Left lung (tissue), 4 donors: ENCODE measurements at regions not wholly inside any gene's neighbourhood (a gene's known extent, or its start where the extent isn't known, plus 50 kb on each side); places are given as distances from the start of the nearest gene placed in this dataset.

Source experiments
- ATAC-seq: fragments of 200-7000 bp; cut with Tn5 transposase; one replicate; pipeline ENCODE4 v1.9.1; 2020; ENCODE audit warnings: moderate library complexity
- DNase-seq, 4 donors: peaks; one replicate each; pipeline ENCODE4 v3.0.0-alpha.2; 2013 to 2020
- H3K27ac ChIP-seq, 2 donors: fragments of 200-600 bp; sonication (generic) in 1 of 2; one replicate each; pipeline versions ENCODE4 v1.5.0 to v1.8.0; 2020 to 2021
- H3K27me3 ChIP-seq, 2 donors: fragments of 200-600 bp; sonication (generic) in 1 of 2; one replicate each; pipeline versions ENCODE4 v1.5.0 to v1.8.0; 2020 to 2021
- H3K36me3 ChIP-seq, 2 donors: fragments of 200-600 bp; sonication (generic) in 1 of 2; one replicate each; pipeline versions ENCODE4 v1.5.0 to v1.8.0; 2020 to 2021
- H3K4me1 ChIP-seq, 2 donors: fragments of 200-600 bp; one replicate each; pipeline ENCODE4 v1.8.0; 2021
- H3K4me3 ChIP-seq, 2 donors: fragments of 200-600 bp; sonication (generic) in 1 of 2; one replicate each; pipeline versions ENCODE4 v1.5.0 to v1.8.0; 2020 to 2021; ENCODE audit warnings: mild to moderate bottlenecking in 1 of 2
- H3K9me3 ChIP-seq, 2 donors: fragments of 200-600 bp; sonication (generic) in 1 of 2; one replicate each; pipeline versions ENCODE4 v1.5.0 to v1.8.0; 2020 to 2021
- intact Hi-C, 2 donors: fragments of 100-400 bp; cut with DNase I; formaldehyde crosslinking; loops; one replicate each; pipeline versions ENCODE4 v1.11.2 to v1.14.2; 2022
- TF ChIP-seq, protein P1 (sequence below), 2 donors: fragments of 200-600 bp; sonication (generic) in 1 of 2; IDR thresholded peaks; one replicate each; pipeline versions ENCODE4 v1.5.0 to v1.8.0; 2021; ENCODE audit warnings: antibody characterized with exemption in 2 of 2
- donor health status: DM: no; HTN: yes; CAD: no.
- donor health status: DM: no; HTN: no; CAD: no.

DNA sequence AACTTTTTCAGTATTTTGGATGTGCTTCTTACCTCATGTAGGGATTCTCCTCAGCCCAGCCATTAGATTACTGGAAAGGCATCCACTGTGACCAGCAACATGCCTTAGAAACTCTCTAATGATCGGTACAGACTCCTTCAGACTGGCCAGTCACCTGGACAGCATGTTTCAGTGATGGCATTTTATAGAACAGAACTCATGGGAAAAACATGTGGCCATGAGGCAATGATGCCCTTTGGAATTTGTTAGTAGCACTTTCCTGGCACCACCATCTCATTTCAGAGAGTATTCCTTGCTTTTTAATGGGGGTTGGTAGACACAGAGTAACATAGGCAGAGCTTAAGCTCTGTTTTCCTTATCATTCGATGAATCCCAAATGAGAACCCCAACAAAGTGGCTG, 72.1 kb upstream of the FAM98A start:
- H3K36me3 ChIP-seq = no peaks in the 10 kb centered on the region
- no peaks in the 10 kb centered on the region for H3K27me3 ChIP-seq
- no peak overlapping the region for H3K27ac ChIP-seq
- TF ChIP-seq, protein P1, sequence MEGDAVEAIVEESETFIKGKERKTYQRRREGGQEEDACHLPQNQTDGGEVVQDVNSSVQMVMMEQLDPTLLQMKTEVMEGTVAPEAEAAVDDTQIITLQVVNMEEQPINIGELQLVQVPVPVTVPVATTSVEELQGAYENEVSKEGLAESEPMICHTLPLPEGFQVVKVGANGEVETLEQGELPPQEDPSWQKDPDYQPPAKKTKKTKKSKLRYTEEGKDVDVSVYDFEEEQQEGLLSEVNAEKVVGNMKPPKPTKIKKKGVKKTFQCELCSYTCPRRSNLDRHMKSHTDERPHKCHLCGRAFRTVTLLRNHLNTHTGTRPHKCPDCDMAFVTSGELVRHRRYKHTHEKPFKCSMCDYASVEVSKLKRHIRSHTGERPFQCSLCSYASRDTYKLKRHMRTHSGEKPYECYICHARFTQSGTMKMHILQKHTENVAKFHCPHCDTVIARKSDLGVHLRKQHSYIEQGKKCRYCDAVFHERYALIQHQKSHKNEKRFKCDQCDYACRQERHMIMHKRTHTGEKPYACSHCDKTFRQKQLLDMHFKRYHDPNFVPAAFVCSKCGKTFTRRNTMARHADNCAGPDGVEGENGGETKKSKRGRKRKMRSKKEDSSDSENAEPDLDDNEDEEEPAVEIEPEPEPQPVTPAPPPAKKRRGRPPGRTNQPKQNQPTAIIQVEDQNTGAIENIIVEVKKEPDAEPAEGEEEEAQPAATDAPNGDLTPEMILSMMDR (IDR thresholded peaks at IDR 0.05) = no peak
- intact Hi-C loops = no loop called here
- H3K4me3 ChIP-seq = no peak overlapping the region
- H3K9me3 ChIP-seq = no peaks in the 10 kb centered on the region
- DNase-seq (no peak), ATAC-seq (no peak)
- H3K4me1 ChIP-seq = no peaks in the 10 kb centered on the region

DNA sequence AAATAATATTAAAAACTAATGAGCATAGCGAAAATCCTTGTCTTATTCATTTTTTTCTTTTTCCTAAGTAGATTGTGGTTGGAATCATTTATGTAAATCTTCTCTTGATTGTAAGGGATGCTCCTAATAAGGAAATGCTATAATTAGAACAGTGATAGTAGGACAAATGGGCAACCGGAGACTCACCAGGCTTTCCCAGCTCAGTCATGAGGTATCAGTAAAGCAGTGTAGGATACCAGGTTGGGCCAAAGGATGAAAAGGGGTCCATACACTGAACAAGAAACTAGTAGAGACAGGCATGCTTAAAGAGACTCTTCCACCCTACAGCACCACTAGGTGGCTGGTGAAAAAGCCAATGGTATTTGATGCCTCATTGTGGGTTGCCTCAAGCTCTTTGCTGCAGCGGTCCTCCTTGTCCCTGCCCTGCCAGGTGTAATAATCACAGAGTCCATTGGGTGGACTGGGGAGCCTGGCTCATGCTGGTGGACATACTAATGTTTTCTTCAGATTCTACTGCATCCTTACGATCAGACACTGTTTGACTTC, 71.4 kb upstream of the FAM98A start:
- H3K4me3 ChIP-seq = no peak overlapping the region
- intact Hi-C loops = no loop called here
- ATAC-seq (no peak), DNase-seq (no peak)
- TF ChIP-seq, protein P1 (IDR thresholded peaks at IDR 0.05) = no peak
- no peaks in the 10 kb centered on the region for H3K9me3 ChIP-seq
- H3K36me3 ChIP-seq = no peaks in the 10 kb centered on the region
- H3K4me1 ChIP-seq = no peaks in the 10 kb centered on the region
- H3K27ac ChIP-seq = no peak overlapping the region
- H3K27me3 ChIP-seq = no peaks in the 10 kb centered on the region

DNA sequence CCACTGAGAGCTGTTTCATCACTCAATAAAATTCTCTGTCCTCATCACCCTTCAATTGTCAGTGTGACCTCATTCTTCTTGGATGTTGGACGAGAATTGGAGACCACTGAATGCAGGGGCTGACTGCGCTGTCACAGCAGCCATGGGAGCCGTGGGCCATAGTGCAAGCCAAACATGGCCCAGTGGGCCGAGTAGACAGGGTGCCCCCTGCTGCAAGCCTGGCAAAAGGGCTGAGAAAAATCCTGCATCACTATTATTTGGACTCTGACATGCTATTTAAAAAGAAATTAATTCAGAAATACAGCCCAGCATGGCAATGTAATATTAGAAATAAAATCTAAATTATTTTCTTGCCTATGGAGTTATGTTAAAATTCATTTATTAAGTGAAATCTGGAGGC, 67.8 kb upstream of the FAM98A start:
- intact Hi-C loops = no loop called here
- no peaks in the 10 kb centered on the region for H3K36me3 ChIP-seq
- no peak for ATAC-seq

DNA sequence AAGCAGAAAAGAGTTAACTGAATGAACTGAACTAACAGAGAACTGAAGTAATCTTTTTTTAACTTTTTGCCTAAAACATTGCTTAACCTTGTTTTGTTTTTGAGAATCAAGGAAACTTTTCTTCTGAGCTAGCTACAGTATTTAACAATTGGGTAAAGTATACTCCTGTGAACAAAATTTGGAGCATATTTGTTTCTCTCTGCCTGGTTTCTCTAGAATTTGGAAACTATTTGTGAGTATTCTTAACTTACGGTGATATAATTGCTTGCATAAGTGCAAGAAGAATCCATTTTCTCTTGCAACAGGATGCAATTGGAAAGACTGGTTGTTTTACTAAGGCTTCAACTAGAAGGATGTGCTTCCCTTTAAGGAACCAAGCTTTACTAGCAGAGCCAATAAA, 65.9 kb upstream of the FAM98A start:
- intact Hi-C loops = no loop called here
- Histone ChIP-seq H3K36me3 (no peaks in the 10 kb centered on the region), H3K27me3 (no peaks in the 10 kb centered on the region), H3K9me3 (peaks cover 0 to 13% of the 10 kb centered on the region in 2 donors), H3K4me1 (no peaks in the 10 kb centered on the region), H3K4me3 (no peak overlapping the region), H3K27ac (no peak overlapping the region)
- TF ChIP-seq, protein P1 (IDR thresholded peaks at IDR 0.05) = no peak
- DNase-seq (no peak), ATAC-seq (no peak)

More for the DNA sequence above, 67.8 kb upstream of the FAM98A start:
- DNase-seq = no peak
- TF ChIP-seq, protein P1 (IDR thresholded peaks at IDR 0.05) = no peak
- H3K27me3 ChIP-seq = no peaks in the 10 kb centered on the region
- H3K27ac ChIP-seq = no peak overlapping the region
- no peak overlapping the region for H3K4me3 ChIP-seq
- H3K9me3 ChIP-seq = peaks cover 0 to 13% of the 10 kb centered on the region in 2 donors
- no peaks in the 10 kb centered on the region for H3K4me1 ChIP-seq

DNA sequence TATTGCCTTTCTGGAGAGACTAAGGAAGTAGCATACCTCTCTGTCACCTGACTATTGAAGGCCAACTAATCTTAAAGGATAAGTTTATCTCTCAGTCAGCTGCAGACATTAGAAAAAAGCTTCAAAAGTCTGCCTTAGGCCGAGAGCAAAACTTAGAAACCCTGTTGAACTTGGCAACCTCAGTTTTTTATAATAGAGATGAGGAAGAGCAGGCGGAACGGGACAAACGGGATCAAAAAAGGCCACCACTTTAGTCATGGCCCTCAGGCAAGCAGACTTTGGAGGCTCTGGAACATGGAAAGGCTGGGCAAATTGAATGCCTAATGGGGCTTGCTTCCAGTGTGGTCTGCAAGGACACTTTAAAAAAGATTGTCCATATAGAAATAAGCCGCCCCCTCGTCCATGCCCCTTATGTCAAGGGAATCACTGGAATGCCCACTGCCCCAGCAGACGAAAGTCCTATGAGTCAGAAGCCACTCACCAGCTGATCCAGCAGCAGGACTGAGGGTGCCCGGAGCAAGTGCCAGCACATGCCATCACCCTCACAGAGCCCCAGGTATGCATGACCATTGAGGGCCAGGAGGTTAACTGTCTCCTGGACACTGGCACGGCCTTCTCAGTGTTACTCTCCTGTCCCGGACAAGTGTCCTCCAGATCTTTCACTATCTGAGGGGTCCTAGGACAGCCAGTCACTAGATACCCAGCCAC, 61.5 kb upstream of the FAM98A start:
- TF ChIP-seq, protein P1 (IDR thresholded peaks at IDR 0.05) = no peak
- no peaks in the 10 kb centered on the region for H3K36me3 ChIP-seq
- DNase-seq = no peak
- intact Hi-C loops = no loop called here
- H3K4me1 ChIP-seq = no peaks in the 10 kb centered on the region
- H3K9me3 ChIP-seq = peaks cover 0 to 13% of the 10 kb centered on the region in 2 donors
- no peak for ATAC-seq
- no peak overlapping the region for H3K4me3 ChIP-seq
- H3K27me3 ChIP-seq = no peaks in the 10 kb centered on the region
- no peak overlapping the region for H3K27ac ChIP-seq
